NK-92 (cell line): ENCODE measurements at regions not wholly inside any gene's neighbourhood (a gene's known extent, or its start where the extent isn't known, plus 50 kb on each side); places are given as distances from the start of the nearest gene placed in this dataset.
A peak's percentile ranks its signal among the peaks of the same experiment; 100 is the strongest.

Experiments
- DNase-seq: peaks from one replicate; lab custom pipeline; 2025; ENCODE audit not compliant: unreplicated experiment; lab: John Stamatoyannopoulos, UW

GRCh38 chr1:9419369-9420041, 119.8 kb upstream of the SLC25A33 start:
- no peak for DNase-seq

- no peak for DNase-seq
Observed at GRCh38 chr1:9420835-9421532, 118.3 kb upstream of the SLC25A33 start.

- no peak for DNase-seq
Observed at GRCh38 chr1:9421533-9421873, 117.8 kb upstream of the SLC25A33 start.

DNA sequence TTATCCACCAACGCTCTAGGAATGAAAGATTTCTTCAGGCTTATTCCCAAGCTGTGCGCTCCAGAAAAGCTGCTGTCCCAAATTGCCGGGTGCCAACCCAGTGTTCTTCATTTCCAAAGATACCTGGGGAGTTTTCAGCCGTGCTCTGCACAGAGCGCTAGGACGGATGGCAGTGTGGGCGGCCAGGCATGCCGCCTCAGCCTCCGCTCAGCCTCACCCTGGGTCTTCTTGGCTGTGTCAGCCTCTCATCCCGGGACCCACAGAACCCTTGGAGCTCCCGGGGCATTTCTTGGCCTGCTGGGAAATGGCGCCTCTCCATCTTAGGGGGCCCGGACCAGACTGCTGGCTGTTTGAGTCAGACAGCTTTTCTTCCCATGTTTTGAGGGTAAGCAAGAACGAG, 116.9 kb upstream of the SLC25A33 start:
- DNase-seq = no peak

DNA sequence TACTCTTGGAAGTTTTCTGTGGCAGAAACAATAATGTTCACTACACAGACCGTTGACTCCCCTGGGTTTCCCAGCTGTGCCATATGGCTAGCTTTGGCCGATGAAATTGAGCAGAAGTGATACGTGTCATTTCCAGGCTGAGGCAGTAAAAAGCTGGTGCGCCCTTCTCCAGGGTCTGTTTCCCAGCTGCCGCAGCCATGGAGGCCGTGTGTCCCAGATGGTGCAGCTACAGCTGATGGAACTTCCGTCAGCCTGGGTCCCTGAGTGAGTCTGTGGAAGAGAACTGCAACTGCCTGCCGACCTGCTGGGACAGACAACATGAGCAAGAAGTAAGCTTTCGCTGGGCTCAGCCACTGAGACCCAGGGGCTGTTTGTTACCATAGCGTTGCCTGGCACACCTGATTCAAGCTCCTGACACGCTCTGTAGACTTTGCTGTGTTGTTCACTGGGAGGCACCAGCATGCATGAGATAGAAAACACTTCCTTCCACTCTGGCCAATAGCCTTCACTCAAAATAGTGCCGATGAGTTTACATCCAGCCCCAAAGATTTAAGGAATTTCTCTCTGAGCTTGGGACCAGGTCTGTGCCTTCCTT, 116.3 kb upstream of the SLC25A33 start:
- no peak for DNase-seq

DNA sequence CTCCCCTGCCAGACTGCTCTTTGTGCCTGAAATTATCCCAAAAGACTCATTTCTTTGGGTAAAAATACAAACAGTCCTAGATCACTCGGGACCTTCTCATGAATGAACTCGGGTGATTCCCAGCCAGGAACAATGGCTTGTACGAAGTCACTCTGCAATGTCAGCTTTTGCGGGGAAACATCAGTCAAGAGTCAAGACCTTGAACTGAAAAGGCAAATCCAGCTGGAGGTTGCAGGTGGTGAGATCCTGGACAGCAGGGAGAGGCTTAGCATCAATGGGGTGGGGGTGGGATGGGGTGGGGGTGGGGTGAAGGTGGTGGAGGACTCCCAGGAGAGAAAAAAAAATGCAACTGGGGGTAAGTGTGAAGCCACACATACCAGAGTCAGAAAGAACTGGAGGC, 115.0 kb upstream of the SLC25A33 start:
- DNase-seq = no peak

- DNase-seq = no peak
Observed at GRCh38 chr1:9425859-9426258, 113.4 kb upstream of the SLC25A33 start.

DNA sequence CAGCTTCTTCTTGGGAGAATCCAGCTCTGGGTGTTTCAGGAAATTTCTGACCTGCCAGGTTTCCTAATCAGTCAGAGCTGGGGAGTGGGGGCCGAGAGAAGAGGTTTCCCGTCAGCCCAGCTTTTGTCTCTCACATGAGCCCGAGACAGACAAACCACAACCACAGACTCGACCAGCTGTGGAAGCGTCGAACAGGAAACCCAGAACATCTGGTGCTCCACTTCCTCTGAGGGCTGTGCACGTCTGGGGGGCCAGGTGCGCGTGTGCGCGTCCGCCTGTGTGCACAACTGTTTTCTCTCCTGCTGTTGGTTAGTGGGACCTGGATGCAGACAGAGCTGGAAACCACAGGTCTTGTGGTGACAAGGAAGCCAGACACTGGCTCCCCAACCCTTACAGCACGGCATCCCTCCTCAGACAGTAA, 113.0 kb upstream of the SLC25A33 start:
- DNase-seq = peak; percentile 32

GRCh38 chr1:9427388-9427787, 111.9 kb upstream of the SLC25A33 start:
- DNase-seq = no peak

- DNase-seq = peak; percentile 96
Observed at GRCh38 chr1:9428601-9429341, 110.5 kb upstream of the SLC25A33 start.

DNA sequence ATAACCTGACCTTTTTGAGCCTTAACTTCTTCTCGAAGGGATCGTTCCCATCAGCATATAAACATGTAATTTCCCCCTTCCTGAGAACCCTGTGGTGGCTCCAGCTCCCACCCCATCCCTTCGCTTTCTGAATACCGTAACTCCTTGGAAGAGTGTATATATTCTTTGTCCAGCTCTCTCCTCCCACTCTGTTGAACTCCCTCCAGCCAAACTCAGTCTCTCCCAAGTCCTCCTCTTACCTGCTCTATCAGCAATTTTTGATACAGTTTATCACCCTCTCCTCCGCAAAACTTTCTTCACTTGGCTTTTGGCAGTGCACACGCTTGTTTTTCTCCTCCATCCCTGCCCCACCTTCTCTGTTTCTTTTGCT, 109.9 kb upstream of the SLC25A33 start:
- no peak for DNase-seq

DNA sequence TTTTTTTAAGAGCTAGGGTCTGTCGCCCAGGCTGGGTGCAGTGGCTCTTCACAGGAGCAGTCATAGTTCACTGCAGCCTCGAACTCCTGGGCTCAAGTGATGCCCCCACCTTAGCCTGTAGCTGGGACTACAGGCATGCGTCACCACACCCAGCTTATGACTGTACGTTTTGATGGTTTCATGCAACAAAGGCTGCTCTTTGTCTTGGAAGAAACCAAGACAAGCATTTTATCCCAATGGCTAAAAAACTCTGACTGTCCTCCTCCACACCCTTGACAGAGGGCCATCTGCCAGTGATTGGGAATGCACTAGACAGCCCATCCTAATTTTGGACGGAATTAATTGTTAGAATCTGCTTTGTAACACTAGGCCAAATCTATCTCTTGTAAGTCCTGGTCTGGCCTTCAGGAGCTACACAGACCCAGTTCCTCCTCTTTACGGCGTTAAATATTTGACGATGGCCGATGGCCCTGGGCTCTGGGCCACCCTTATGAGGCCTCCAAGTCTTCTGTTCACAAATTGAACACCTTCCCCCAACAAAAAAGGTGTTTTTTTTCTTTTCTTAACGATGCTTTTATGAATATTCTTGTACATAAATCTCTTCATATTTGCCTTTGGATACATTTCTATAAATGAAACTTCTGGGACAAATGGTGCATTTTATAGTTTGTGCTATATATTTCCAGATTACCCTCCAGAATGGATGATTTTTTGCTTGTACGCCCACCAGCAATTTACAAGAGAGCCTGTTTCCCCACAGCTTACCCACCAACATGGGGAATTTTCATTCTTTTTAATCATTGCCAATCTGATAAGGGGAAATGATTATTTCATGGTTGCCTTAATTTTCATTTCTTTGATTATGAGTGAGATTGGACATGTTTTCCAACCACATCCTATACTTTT, 104.8 kb upstream of the SLC25A33 start:
- no peak for DNase-seq

- DNase-seq = no peak
Observed at GRCh38 chr1:9435153-9435636, 104.1 kb upstream of the SLC25A33 start.

- no peak for DNase-seq
Observed at GRCh38 chr1:9435854-9436640, 103.2 kb upstream of the SLC25A33 start.

- DNase-seq = no peak
Observed at GRCh38 chr1:9437961-9438430, 101.3 kb upstream of the SLC25A33 start.

DNA sequence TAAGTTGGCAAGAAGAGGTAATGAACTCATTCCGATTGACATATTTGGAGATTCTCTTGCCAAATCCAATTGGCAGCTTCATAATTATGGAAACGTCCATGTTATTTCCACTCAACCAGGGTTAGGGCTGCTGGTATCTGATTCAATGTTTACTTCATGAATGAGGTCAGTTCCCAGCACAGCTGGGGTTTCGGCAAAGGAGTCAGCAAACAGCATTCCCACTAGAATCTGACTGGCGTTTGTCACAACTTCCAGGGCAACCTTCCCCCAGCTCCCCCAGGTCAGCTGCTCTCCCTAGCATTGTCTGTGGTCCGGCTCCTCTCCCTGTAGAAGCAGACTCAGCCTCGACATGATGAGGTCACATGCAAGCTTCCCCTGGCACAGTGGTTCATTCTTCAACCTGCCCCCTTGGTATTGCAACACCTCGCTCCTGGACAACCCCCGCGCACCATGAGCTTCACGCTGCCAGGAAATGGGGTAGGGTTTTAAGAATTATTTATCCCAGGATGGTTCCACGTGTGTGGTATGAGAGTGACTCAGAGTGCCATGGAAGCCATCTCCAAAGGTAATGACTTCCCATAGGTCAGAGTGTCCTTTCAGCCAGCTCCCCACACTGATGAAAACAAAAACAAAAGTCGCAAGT, 100.7 kb upstream of the SLC25A33 start:
- no peak for DNase-seq

GRCh38 chr1:9439074-9439761, 100.0 kb upstream of the SLC25A33 start:
- no peak for DNase-seq

DNA sequence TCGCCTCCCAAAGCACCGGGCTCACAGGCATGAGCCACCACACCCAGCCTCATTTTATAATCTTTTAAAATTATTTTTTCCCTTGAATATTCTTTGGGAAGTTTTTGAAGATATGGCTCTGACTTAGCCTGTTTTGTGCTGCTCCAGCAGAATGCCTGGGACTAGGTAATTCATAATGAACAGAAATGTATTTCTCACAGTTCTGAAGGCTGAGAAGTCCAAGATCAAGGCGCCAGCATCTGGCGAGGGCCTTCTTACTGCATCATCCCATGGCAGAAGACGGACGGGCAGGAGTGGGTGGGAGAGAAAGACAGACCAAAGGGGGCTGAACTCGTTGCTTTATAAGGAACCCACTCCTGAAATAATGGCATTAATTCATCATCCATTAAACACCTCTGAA, 99.0 kb upstream of the SLC25A33 start:
- no peak for DNase-seq

DNA sequence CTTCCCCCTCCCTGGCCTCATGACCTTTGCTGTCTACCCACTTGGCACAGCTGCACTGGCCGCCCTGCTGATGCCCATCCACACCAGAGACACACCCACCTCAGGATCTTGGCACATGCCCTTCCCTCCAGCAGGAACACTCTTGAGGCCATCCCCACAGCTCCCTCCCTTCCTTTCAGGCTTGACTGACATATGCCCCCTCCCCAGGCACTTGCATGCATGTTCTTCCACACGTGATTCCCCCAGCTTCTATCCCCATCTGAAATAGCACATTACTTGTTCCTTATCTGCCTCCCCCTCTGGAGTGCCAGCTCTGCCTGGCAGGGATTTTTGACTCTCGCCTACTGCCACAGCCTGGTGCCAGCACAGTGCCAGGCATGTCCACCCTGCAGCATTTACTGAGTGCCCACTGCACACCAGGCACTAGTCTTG, 98.5 kb upstream of the SLC25A33 start:
- DNase-seq = no peak
